Activated naive CD4-positive, alpha-beta T cell treated with anti-CD3 and anti-CD28 coated beads, Interleukin-2, amount 50 U/mL, for 72 hours (primary cell): ENCODE measurements at regions not wholly inside any gene's neighbourhood (a gene's known extent, or its start where the extent isn't known, plus 50 kb on each side); places are given as distances from the start of the nearest gene placed in this dataset.
"Not testable (repeated sequence)": the region's sequence is repeated elsewhere in the genome, so short reads cannot be mapped to it uniquely, and the experiment has no call there.

Experiments
- ATAC-seq, 2 donors: fragments of 150-1000 bp; cut with Tn5 transposase; 2 replicates each; pipeline ENCODE4 v1.10.0; 2021; ENCODE audit warnings: mild to moderate bottlenecking in 2 of 2, moderate library complexity in 2 of 2
- DNase-seq, 2 donors: peaks; one replicate each; pipeline ENCODE4 v3.0.0; 2021 to 2022; ENCODE audit warnings: low spot score in 2 of 2
- H3K27ac Mint-ChIP-seq, 2 donors: one replicate each; pipeline ENCODE4 v1.8.0; 2022; ENCODE audit warnings: mild to moderate bottlenecking in 2 of 2, mixed read lengths in 2 of 2
- H3K36me3 Mint-ChIP-seq, 2 donors: one replicate each; pipeline ENCODE4 v1.8.0; 2022; ENCODE audit warnings: mixed read lengths in 2 of 2
- H3K9me3 Mint-ChIP-seq, 2 donors: one replicate each; pipeline ENCODE4 v1.8.0; 2022; ENCODE audit warnings: mixed read lengths in 2 of 2

GRCh38 chr1:67482733-67483482 is 52.7 kb upstream of the SERBP1 start:
- H3K36me3 Mint-ChIP-seq: no peaks in the 10 kb centered on the region
- no peak for DNase-seq
- H3K27ac Mint-ChIP-seq: no peak overlapping the region
- no peak for ATAC-seq
- no peaks in the 10 kb centered on the region for H3K9me3 Mint-ChIP-seq

GRCh38 chr1:67484492-67484891 is 54.3 kb upstream of the SERBP1 start:
- no peak for DNase-seq
- no peaks in the 10 kb centered on the region for H3K36me3 Mint-ChIP-seq
- no peaks in the 10 kb centered on the region for H3K9me3 Mint-ChIP-seq
- no peak overlapping the region for H3K27ac Mint-ChIP-seq
- no peak for ATAC-seq

- no peaks in the 10 kb centered on the region for H3K36me3 Mint-ChIP-seq
- no peak for ATAC-seq
- H3K9me3 Mint-ChIP-seq: no peaks in the 10 kb centered on the region
Observed at GRCh38 chr1:67485046-67485811, 55.0 kb upstream of the SERBP1 start.

GRCh38 chr1:67489643-67490042 is 59.4 kb upstream of the SERBP1 start:
- DNase-seq: no peak
- H3K27ac Mint-ChIP-seq: no peak overlapping the region
- H3K36me3 Mint-ChIP-seq: no peaks in the 10 kb centered on the region
- H3K9me3 Mint-ChIP-seq: no peaks in the 10 kb centered on the region
- peak; percentile 64 to 69 for ATAC-seq

More at GRCh38 chr1:67485046-67485811, 55.0 kb upstream of the SERBP1 start:
- no peak for DNase-seq
- no peak overlapping the region for H3K27ac Mint-ChIP-seq

GRCh38 chr1:67491280-67491679 is 61.1 kb upstream of the SERBP1 start:
- Mint-ChIP-seq H3K9me3 (no peaks in the 10 kb centered on the region), H3K36me3 (no peaks in the 10 kb centered on the region), H3K27ac (no peak overlapping the region)
- DNase-seq (no peak), ATAC-seq (no peak)

GRCh38 chr1:67493148-67493547 is 62.9 kb upstream of the SERBP1 start:
- no peaks in the 10 kb centered on the region for H3K9me3 Mint-ChIP-seq
- H3K36me3 Mint-ChIP-seq: no peaks in the 10 kb centered on the region
- H3K27ac Mint-ChIP-seq: no peak overlapping the region
- ATAC-seq (no peak), DNase-seq (no peak)

- H3K27ac Mint-ChIP-seq: no peak overlapping the region
- DNase-seq (no peak), ATAC-seq (no peak)
- no peaks in the 10 kb centered on the region for H3K36me3 Mint-ChIP-seq
- H3K9me3 Mint-ChIP-seq: no peaks in the 10 kb centered on the region
Observed at GRCh38 chr1:67495327-67495726, 65.1 kb upstream of the SERBP1 start.

GRCh38 chr1:67496329-67496728 is 66.1 kb upstream of the SERBP1 start:
- Mint-ChIP-seq H3K36me3 (no peaks in the 10 kb centered on the region), H3K27ac (peak overlapping the region in 1 of 2 donors; percentile 61), H3K9me3 (no peaks in the 10 kb centered on the region)
- ATAC-seq (no peak), DNase-seq (no peak)

- DNase-seq (peak; percentile 83 to 92), ATAC-seq (peak; percentile 100)
- Mint-ChIP-seq H3K9me3 (no peaks in the 10 kb centered on the region), H3K27ac (no peak overlapping the region), H3K36me3 (peaks cover 0 to 6% of the 10 kb centered on the region in 2 donors)
Observed at GRCh38 chr1:67500413-67500959, 70.3 kb upstream of the SERBP1 start.

GRCh38 chr1:67503974-67504373 is 73.8 kb upstream of the SERBP1 start:
- no peak for ATAC-seq
- Mint-ChIP-seq H3K36me3 (peaks cover 0 to 6% of the 10 kb centered on the region in 2 donors), H3K9me3 (no peaks in the 10 kb centered on the region), H3K27ac (no peak overlapping the region)
- DNase-seq: no peak

GRCh38 chr1:67513392-67514294 is 83.4 kb upstream of the SERBP1 start:
- H3K36me3 Mint-ChIP-seq: peaks cover 10 to 23% of the 10 kb centered on the region in 2 donors
- not testable (repeated sequence) for ATAC-seq, H3K27ac Mint-ChIP-seq, DNase-seq
- H3K9me3 Mint-ChIP-seq: peaks cover 13 to 14% of the 10 kb centered on the region in 2 donors

- H3K36me3 Mint-ChIP-seq: peaks cover 10 to 20% of the 10 kb centered on the region in 2 donors
Observed at GRCh38 chr1:67514300-67514699, 84.1 kb upstream of the SERBP1 start.

GRCh38 chr1:67514786-67515185 is 84.6 kb upstream of the SERBP1 start:
- peaks cover 10 to 18% of the 10 kb centered on the region in 2 donors for H3K36me3 Mint-ChIP-seq
- ATAC-seq (no peak), DNase-seq (no peak)
- H3K9me3 Mint-ChIP-seq: peaks cover 13 to 14% of the 10 kb centered on the region in 2 donors
- no peak overlapping the region for H3K27ac Mint-ChIP-seq

More at GRCh38 chr1:67514300-67514699, 84.1 kb upstream of the SERBP1 start:
- Mint-ChIP-seq H3K9me3 (peaks cover 13 to 14% of the 10 kb centered on the region in 2 donors), H3K27ac (no peak overlapping the region)
- no peak for ATAC-seq
- DNase-seq: no peak

- peaks cover 10 to 18% of the 10 kb centered on the region in 2 donors for H3K36me3 Mint-ChIP-seq
- no peak overlapping the region for H3K27ac Mint-ChIP-seq
- H3K9me3 Mint-ChIP-seq: peaks cover 13 to 14% of the 10 kb centered on the region in 2 donors
- DNase-seq (no peak), ATAC-seq (no peak)
Observed at GRCh38 chr1:67515324-67516080, 85.3 kb upstream of the SERBP1 start.

- no peak for ATAC-seq
- DNase-seq: no peak
- Mint-ChIP-seq H3K27ac (no peak overlapping the region), H3K36me3 (peaks cover 10 to 12% of the 10 kb centered on the region in 2 donors), H3K9me3 (peaks cover 10 to 13% of the 10 kb centered on the region in 2 donors)
Observed at GRCh38 chr1:67517046-67517445, 86.8 kb upstream of the SERBP1 start.

GRCh38 chr1:67522001-67522441 is 91.8 kb upstream of the SERBP1 start:
- Mint-ChIP-seq H3K27ac (no peak overlapping the region), H3K9me3 (no peaks in the 10 kb centered on the region), H3K36me3 (no peaks in the 10 kb centered on the region)
- ATAC-seq: no peak
- DNase-seq: no peak
